HCT116 (cell line): ENCODE measurements at regions not wholly inside any gene's neighbourhood (a gene's known extent, or its start where the extent isn't known, plus 50 kb on each side); places are given as distances from the start of the nearest gene placed in this dataset.

Source experiments
- ATAC-seq: fragments of 200-7000 bp; cut with Tn5 transposase; 2 replicates; pipeline ENCODE4 v1.9.1; 2020; ENCODE audit warnings: mild to moderate bottlenecking, moderate library complexity
- BruUV-seq: library from RNA; stranded (reverse); fragments of 400-500 nt; replicated peaks from 2 replicates; lab custom pipeline; 2021; lab: Mats Ljungman, UMichigan
- CTCF ChIA-PET: fragments of 300-600 bp; sonication (Branson Sonifier 250); formaldehyde crosslinking; loops from one replicate; lab custom pipeline; 2021; ENCODE audit warnings: antibody characterized with exemption; lab: Charles Lee
- POLR2A ChIA-PET: fragments of 300-600, 350-600 bp; sonication (Branson Sonifier 250); formaldehyde crosslinking; loops from one replicate; lab custom pipeline; 2021; ENCODE audit warnings: antibody characterized with exemption; lab: Charles Lee
- RAD21 ChIA-PET, 2 experiments: fragments of 300-600 bp; sonication (Branson Sonifier 250); formaldehyde crosslinking; loops; one replicate each; lab custom pipeline; 2023; ENCODE audit warnings: low total read pairs in 2 of 2; ENCODE audit not compliant: uncharacterized antibody in 2 of 2, unreplicated experiment in 2 of 2, low non-redundant PET in 1 of 2; lab: Charles Lee
- DNase-seq: peaks from one replicate; pipeline ENCODE4 v3.0.0-alpha.2; 2010; ENCODE audit warnings: low read depth, low spot score
- H2AFZ ChIP-seq: fragments of 200-600 bp; shearing (Covaris generic), sonication (generic); 2 replicates; pipeline ENCODE4 v1.6.1; 2017; ENCODE audit warnings: low read depth, mixed run types, mixed read lengths, antibody characterized with exemption, low read length; ENCODE audit not compliant: poor library complexity, severe bottlenecking
- H3K27ac ChIP-seq: 2 replicates; pipeline ENCODE4 v1.5.1; 2012; ENCODE audit warnings: low read depth, low read length
- H3K27me3 ChIP-seq: fragments of 200-600 bp; sonication (generic); 2 replicates; pipeline ENCODE4 v1.6.1; 2016; ENCODE audit warnings: mixed run types, low read length, mixed read lengths; ENCODE audit not compliant: insufficient read depth
- H3K36me3 ChIP-seq, 2 experiments: fragments of 200-500 bp in 1 of 2; fragments of 200-600 bp in 1 of 2; sonication (Bioruptor generic) in 1 of 2; sonication (generic) in 1 of 2; 2 replicates each; pipeline versions ENCODE4 v1.5.1 to v1.6.1; 2014 to 2016; ENCODE audit warnings: low read length in 2 of 2, inconsistent platforms in 1 of 2, mixed read lengths in 1 of 2, mixed run types in 1 of 2; ENCODE audit not compliant: insufficient read depth in 2 of 2, control insufficient read depth in 1 of 2
- H3K4me1 ChIP-seq, 2 experiments: fragments of 200-600 bp in 1 of 2; sonication (generic) in 1 of 2; 2 replicates each; pipeline versions ENCODE4 v1.5.1 to v1.6.1; 2012 to 2017; ENCODE audit warnings: low read length in 2 of 2, inconsistent platforms in 1 of 2, mild to moderate bottlenecking in 1 of 2, mixed read lengths in 1 of 2, mixed run types in 1 of 2, moderate library complexity in 1 of 2; ENCODE audit not compliant: insufficient read depth in 2 of 2, control insufficient read depth in 1 of 2
- H3K4me2 ChIP-seq: fragments of 200-600 bp; sonication (generic); 2 replicates; pipeline ENCODE4 v1.6.1; 2017; ENCODE audit warnings: mixed run types, low read length, mixed read lengths
- H3K4me3 ChIP-seq, 2 experiments: fragments of 200-600 bp in 1 of 2; sonication (generic) in 1 of 2; replicated peaks in 1 of 2; 2 replicates each; pipeline ENCODE4 v1.5.1; 2011 to 2016; ENCODE audit warnings: low read length in 2 of 2, control low read depth in 1 of 2, low read depth in 1 of 2, mild to moderate bottlenecking in 1 of 2, mixed read lengths in 1 of 2, mixed run types in 1 of 2
- H3K79me2 ChIP-seq: fragments of 200-600 bp; sonication (generic); 2 replicates; pipeline ENCODE4 v1.6.1; 2017; ENCODE audit warnings: mild to moderate bottlenecking, mixed run types, low read length, moderate library complexity, mixed read lengths; ENCODE audit not compliant: insufficient read depth
- H3K9ac ChIP-seq: fragments of 200-600 bp; sonication (generic); 2 replicates; pipeline ENCODE4 v1.6.1; 2016; ENCODE audit warnings: low read length, mixed read lengths
- H3K9me2 ChIP-seq: fragments of 200-600 bp; sonication (generic), shearing (Covaris generic); 2 replicates; pipeline ENCODE4 v1.6.1; 2017; ENCODE audit warnings: mixed run types, mild to moderate bottlenecking, moderate library complexity; ENCODE audit not compliant: insufficient read depth
- H3K9me3 ChIP-seq, 2 experiments: fragments of 200-500 bp in 1 of 2; fragments of 200-600 bp in 1 of 2; sonication (Bioruptor generic) in 1 of 2; sonication (generic) in 1 of 2; 2 replicates each; pipeline ENCODE4 v1.6.1; 2014 to 2017; ENCODE audit warnings: low read length in 2 of 2, mixed read lengths in 2 of 2, inconsistent platforms in 1 of 2, low read depth in 1 of 2, mild to moderate bottlenecking in 1 of 2, mixed run types in 1 of 2, moderate library complexity in 1 of 2; ENCODE audit not compliant: control insufficient read depth in 1 of 2, insufficient read depth in 1 of 2
- H4K20me1 ChIP-seq: fragments of 200-600 bp; sonication (generic), shearing (Covaris generic); 2 replicates; pipeline ENCODE4 v1.6.1; 2017; ENCODE audit warnings: mixed run types, mild to moderate bottlenecking, moderate library complexity; ENCODE audit not compliant: insufficient read depth
- ATF3 ChIP-seq: IDR thresholded peaks from 2 replicates; pipeline ENCODE4 v1.6.1; 2012
- CEBPB ChIP-seq: IDR thresholded peaks from 2 replicates; pipeline ENCODE4 v1.6.1; 2012; ENCODE audit warnings: low read depth
- CTCF ChIP-seq, 3 experiments: fragments of 200-600 bp in 1 of 3; sonication (generic) in 1 of 3; IDR thresholded peaks in 2 of 3; conservative IDR thresholded peaks in 1 of 3; 2 replicates each; pipeline ENCODE4 v1.5.1; 2012 to 2017; ENCODE audit warnings: low read depth in 2 of 3, low read length in 2 of 3, antibody characterized with exemption in 1 of 3, borderline replicate concordance in 1 of 3, control low read depth in 1 of 3, mild to moderate bottlenecking in 1 of 3, mixed read lengths in 1 of 3, mixed run types in 1 of 3, moderate library complexity in 1 of 3; ENCODE audit not compliant: insufficient read depth in 1 of 3
- ELF1 ChIP-seq: IDR thresholded peaks from 2 replicates; pipeline ENCODE4 v1.6.1; 2012; ENCODE audit warnings: low read depth, borderline replicate concordance
- FOSL1 ChIP-seq: IDR thresholded peaks from 2 replicates; pipeline ENCODE4 v1.6.1; 2012; ENCODE audit warnings: low read depth
- MAX ChIP-seq: IDR thresholded peaks from 2 replicates; pipeline ENCODE4 v1.6.1; 2012
- POLR2A ChIP-seq: IDR thresholded peaks from 2 replicates; pipeline ENCODE4 v1.7.0; 2011; ENCODE audit warnings: borderline replicate concordance; ENCODE audit not compliant: insufficient read depth, insufficient read length; ENCODE audit errors: extremely low read depth
- POLR2AphosphoS5 ChIP-seq: IDR thresholded peaks from 2 replicates; pipeline ENCODE4 v1.6.1; 2011; ENCODE audit warnings: mild to moderate bottlenecking, low read depth, low read length, moderate library complexity
- RAD21 ChIP-seq: IDR thresholded peaks from 2 replicates; pipeline ENCODE4 v1.6.1; 2012; ENCODE audit warnings: low read depth, mild to moderate bottlenecking
- REST ChIP-seq: IDR thresholded peaks from 2 replicates; pipeline ENCODE4 v1.6.1; 2012; ENCODE audit warnings: low read depth
- intact Hi-C: fragments of 100-400 bp; cut with micrococcal nuclease; formaldehyde crosslinking; loops from 2 replicates; pipeline ENCODE4 v1.10.0; 2022

- CTCF ChIA-PET, result no interaction called here
- Histone ChIP-seq H3K36me3 (no peaks in the 10 kb centered on the region), H3K9me3 (no peaks in the 10 kb centered on the region), H3K9ac (no peak overlapping the region), H3K4me1 (no peaks in the 10 kb centered on the region), H2AFZ (no peak overlapping the region), H3K4me2 (no peak overlapping the region), H3K27ac (no peak overlapping the region), H3K79me2 (no peaks in the 10 kb centered on the region), H3K4me3 (no peak overlapping the region), H3K9me2 (no peaks in the 10 kb centered on the region), H3K27me3 (no peaks in the 10 kb centered on the region), H4K20me1 (no peaks in the 10 kb centered on the region)
- DNase-seq (no peak), ATAC-seq (no peak)
- RAD21 ChIA-PET, result no interaction called here
- POLR2A ChIA-PET, result no interaction called here
- TF ChIP-seq RAD21, result no peak
- TF ChIP-seq MAX, result no peak
- TF ChIP-seq REST, result no peak
- no peak for TF ChIP-seq ATF3
- no peak for TF ChIP-seq POLR2AphosphoS5
- TF ChIP-seq ELF1, result no peak
- no peak for TF ChIP-seq CTCF (IDR thresholded peaks at IDR 0.05 in 2 of 3, conservative IDR thresholded peaks at IDR 0.05 in 1 of 3; ENCODE audit: borderline replicate concordance in 1 of 3, insufficient read depth in 1 of 3, low read depth in 2 of 3, low read length in 2 of 3)
- TF ChIP-seq POLR2A, result no peak
- TF ChIP-seq FOSL1, result no peak
- no peak for TF ChIP-seq CEBPB
- intact Hi-C loops, result no loop called here
- BruUV-seq, result no TSS peak
These were observed 617.0 kb downstream of the SLITRK1 start for GRCh38 chr13:83265279-83265678.
